NCI-H774 (cell line): ENCODE measurements at regions not wholly inside any gene's neighbourhood (a gene's known extent, or its start where the extent isn't known, plus 50 kb on each side); places are given as distances from the start of the nearest gene placed in this dataset.

Experiments
- DNase-seq: peaks from one replicate; lab custom pipeline; 2025; lab: John Stamatoyannopoulos, UW

DNA sequence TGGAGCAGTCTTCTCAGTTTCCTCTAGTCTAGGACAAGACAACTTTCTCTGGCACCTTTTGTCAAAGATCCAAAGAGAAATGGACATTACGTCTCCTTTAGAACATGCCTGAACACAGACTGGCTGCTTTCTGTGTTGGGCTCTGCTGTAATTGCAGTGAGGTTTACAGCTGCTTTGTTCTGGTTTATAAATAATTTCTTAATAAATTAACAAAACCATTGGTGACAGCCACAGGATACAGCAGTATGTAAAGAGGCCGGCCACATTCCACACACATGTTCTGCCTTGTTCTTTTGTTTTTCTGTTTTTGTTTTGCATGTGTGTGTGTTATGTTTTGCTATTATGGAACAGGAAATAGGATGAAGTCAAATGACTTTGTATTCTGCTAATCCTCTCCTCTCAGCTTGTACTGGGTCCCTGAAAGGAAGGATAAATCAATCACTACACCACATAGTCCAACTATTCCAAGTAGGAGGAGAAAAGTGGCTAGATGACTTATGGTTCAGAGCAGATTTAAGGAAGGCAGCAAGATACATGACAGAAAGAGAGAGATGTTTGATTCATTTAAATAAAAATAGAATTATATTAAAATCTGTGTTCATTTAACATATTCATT lies 161.5 kb upstream of the ESRRG start:
- no peak for DNase-seq

GRCh38 chr1:216883518-216883917 lies 160.3 kb upstream of the ESRRG start:
- no peak for DNase-seq

GRCh38 chr1:216881695-216882094 lies 158.5 kb upstream of the ESRRG start:
- no peak for DNase-seq

DNA sequence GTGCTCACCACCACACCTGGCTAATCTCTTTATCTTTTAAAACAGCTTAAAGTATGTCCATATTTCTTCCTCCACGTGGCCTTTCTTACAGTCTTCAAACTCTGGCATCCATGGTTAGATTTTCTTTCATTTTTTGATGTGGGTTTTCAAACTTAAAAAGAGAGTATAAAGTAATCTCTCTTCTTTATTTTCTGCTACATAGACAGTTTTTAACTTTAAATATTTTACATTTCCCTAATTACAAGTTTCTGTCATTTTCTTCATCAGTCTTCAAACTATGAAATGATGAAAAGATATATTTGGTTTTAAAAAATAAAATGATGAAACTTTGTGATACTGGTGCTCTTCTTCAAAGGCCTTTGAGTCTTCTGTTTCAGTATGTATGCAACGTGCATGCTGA lies 143.5 kb upstream of the ESRRG start:
- DNase-seq, result no peak

DNA sequence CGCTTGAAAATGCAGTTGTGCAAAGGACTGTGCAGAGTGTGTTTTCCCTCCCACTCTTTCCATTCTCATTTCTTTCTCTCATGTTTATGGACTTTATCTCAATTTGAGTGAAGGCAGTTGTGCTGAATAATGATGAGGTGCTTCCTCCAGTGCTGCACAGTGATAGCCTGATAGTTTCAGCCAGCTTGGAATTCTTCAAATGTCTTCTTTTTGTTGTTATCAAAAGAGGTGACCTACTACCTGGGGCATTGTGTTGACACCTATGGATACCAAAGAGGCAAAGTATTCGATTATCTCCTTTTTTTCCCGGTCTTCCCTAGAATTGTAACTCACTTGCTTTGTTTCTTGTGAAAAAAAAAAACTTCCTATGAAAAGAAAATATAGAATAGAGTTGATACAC lies 132.6 kb upstream of the ESRRG start:
- no peak for DNase-seq

GRCh38 chr1:216854836-216855484 lies 131.7 kb upstream of the ESRRG start:
- no peak for DNase-seq

DNA sequence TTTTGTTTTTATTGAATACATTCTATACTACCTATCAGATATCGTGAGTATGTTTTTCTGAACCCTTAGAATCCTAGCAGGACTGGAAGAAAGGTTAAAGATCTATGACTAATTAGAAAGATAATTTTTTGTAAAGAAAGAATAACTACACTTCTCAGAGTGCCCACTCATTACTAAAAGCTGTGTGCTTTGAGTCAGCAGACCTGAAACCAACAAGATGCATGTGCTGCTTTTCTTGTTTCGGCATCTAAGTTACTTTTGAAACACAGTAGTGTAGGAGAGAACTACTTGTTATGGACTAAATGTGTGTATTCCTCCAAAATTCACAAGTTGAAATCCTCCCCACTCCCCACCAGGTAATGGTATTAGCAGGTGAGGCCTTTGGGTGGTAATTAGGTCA lies 127.8 kb upstream of the ESRRG start:
- no peak for DNase-seq

DNA sequence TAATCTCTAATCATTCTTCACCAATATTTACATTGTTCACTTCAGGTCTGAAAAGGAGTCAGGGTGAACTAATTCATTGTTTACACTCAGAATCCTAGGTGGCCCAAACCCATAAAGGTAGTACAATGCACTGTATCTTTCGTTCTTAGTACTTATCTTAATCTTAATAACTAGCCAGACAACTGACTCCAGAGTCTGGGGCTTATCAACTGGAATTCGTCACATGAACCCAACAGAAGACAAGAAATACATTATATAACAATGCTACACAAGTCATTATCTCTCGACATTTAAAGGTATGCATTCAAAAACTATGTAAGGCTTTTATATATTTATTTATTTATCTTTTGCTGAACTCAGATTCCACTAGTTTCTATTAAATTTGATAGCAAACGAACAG lies 125.9 kb upstream of the ESRRG start:
- DNase-seq, result no peak

DNA sequence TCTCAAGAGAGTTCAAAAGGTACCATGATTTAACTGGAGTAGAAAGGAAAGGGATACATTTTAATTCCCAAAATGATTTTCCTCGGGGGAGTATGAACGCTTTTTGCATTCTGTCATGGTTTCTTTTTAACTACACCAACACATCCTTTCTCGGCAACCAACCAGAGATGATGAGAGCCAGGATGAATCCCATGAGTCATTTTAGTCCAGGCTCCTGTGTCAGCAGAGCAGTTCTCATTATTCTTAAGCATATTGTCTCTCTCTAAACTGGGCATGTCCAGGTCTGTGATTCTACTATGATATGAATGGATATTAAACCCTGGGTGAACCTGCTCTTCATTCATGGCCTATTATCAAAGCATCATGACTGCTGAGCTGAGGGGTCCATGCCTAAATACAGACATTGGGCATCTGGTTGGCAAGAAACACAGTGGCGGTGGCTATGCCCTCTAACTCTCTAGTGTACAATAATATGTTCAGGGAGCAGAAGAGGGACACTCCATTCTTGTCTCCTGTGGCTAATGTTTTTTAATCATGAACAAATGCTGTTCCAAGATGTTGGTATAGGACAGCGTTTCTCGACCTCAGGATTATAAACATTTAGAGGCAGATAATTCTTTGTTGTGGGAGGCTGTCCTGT lies 124.3 kb upstream of the ESRRG start:
- no peak for DNase-seq

DNA sequence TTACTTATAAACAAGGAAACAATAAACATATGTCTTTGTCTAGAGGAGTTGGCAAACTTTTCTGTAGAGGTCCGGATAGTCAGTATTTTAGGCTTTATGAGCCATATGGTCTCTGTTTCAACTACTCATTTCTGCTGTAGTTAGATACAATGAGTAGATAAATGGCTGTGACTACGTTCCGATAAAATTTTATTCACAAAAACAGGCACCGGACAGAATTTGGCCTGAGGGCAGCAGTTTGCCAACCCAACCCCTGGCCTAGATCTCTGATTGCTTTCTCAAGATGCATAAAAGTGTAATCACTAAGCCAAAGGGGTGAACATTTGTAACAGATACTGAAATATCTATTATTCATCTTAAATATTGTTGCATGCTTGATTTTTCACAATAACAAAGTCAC lies 123.1 kb upstream of the ESRRG start:
- no peak for DNase-seq

DNA sequence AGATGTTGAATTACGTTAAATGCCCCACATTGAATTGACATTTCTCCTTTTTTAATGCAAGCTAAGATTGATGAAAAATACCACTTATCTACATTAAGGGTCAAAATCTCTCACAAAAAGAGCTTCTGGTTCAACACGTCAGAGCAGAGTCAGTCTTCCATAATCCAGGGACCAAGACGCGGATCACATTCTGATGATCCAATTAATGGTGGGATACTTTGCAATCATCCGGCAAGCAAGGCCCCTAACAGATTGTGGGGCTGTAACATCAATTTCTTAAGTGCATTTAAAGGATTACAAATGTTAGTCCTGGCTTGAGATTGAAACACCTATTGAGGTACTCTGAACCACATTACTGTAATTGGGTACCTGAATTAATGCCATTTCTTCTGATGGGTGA lies 120.2 kb upstream of the ESRRG start:
- no peak for DNase-seq

GRCh38 chr1:216841165-216841564 lies 117.9 kb upstream of the ESRRG start:
- no peak for DNase-seq

GRCh38 chr1:216836316-216836715 lies 113.1 kb upstream of the ESRRG start:
- no peak for DNase-seq

DNA sequence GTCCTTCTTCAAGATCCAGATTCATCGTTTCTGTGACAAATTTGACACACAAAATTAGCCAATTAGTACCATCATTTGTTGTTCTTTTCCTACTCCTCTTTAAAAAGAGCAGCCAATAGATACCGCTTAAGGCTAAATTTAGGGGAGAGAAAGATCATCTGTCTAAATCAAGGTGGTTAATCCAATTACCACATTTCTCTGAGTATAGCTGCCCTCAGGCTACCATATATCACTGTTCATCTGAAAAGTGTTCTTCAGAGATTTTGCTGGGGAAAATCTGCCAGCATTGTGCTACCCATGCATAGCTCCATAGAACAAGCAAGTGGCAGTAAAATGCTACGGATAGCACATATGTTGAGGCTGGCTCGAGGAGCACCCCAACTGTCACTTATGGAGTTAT lies 110.3 kb upstream of the ESRRG start:
- no peak for DNase-seq

DNA sequence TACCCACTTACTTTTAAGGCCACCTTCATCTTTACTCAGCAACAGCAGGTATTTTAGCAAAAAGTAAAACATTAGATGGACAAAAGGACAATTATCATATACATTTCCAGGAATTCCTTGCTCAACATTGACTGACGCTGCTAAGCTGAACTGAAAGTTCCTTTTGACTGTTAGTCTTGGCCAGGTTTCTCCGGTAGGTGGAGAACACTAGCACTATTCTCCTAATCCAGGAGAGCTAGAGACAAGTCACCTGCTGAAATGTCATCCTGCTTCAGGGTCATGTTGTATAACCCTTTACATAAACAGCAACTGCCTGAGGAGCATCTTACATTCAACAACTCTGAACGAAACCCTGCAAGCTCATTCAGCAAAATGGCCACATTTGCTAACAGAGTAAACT lies 109.0 kb upstream of the ESRRG start:
- DNase-seq, result no peak

DNA sequence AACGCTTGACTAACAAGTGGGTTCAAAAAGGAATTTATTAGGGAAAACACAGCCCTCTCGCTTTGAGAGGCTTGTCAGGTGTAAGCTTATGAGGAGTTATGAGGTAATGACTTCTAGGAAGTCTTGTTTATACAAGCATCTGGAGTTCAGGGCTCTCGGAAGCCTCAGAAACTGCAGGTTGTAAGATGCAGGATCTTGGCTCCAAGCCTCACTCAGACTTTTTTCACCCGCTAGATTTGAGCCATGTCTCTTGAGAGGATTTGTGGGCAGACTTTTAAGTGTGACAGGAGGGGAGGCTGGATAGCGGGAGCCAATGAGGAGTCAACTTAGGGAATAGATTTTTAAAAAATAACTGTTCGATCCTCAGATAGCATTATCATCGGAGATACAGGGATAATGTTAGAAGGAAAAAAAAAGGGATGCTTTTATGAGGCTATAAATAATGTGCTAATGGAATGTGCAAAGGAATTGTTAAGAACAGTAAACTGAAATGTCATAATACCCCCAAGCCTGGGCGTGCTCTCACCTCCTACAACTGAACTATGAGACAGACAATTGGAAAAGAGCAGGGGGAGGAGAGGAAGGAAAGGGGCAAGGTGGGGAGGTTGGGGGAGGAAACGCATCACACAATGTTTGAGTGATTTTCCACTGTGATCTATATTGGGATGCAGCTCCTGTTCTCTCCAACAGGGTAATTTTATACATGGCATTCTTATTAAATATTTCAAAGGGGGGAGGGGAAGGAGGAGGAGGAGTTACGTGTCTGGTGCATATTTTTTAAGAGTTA lies 107.4 kb upstream of the ESRRG start:
- DNase-seq, result no peak

DNA sequence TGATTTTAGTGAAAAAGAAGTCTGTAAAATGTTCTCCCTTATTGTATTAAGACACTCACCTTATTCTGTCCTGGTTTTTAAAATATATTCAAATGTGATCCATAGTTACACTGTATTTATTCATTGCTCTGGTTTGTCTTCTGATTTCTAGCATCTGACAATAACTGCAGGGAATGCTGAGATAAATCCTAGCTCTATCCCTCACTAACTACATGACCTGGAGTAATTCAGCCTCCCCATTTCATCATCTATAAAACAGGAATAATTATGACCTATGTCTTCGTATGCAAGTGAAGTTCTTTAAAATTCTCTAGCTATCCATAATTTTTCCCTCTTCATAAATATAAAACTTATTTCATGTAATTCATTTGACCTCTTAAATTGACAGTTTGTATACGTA lies 104.0 kb upstream of the ESRRG start:
- no peak for DNase-seq

DNA sequence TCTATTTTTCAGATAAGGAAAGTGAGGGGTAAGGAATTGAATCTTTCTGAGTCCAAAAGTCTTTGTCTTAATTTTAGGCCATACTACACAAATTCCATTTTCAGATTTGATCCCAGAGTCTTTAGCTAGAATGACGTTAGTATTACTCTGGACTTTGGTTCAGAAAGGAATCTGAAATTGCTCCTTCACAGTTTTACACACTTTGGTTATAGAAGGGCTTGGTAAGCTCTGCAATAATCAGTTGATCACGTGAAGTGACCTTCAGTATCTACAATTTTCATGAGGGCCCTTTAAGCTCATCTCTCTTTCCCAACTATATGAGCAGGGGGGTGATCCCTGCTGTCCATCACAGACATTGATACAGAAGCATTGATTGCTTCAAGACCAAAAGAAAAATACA lies 103.4 kb upstream of the ESRRG start:
- DNase-seq, result no peak

- no peak for DNase-seq
Observed at GRCh38 chr1:216826214-216826613, 103.0 kb upstream of the ESRRG start.

DNA sequence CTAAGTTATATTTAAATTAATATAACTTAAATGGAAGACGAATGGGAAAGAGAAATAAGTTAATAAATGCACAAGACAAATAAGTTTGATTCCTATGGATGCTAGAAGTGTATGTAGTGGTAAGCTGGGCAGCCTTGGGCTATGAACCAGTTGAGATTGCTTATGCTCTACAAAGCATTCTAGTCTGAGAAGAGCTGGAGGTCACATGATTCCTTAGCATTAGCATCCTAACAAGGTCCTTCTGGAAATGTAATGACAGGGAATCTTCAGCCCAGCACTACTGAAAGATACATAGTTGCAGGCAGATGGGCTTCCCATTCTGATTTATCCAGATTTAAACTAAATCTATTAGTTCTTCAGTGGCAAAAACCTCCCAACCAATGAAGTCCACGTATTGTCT lies 102.3 kb upstream of the ESRRG start:
- no peak for DNase-seq

GRCh38 chr1:216824511-216824910 lies 101.3 kb upstream of the ESRRG start:
- no peak for DNase-seq

GRCh38 chr1:216823731-216824130 lies 100.5 kb upstream of the ESRRG start:
- no peak for DNase-seq

DNA sequence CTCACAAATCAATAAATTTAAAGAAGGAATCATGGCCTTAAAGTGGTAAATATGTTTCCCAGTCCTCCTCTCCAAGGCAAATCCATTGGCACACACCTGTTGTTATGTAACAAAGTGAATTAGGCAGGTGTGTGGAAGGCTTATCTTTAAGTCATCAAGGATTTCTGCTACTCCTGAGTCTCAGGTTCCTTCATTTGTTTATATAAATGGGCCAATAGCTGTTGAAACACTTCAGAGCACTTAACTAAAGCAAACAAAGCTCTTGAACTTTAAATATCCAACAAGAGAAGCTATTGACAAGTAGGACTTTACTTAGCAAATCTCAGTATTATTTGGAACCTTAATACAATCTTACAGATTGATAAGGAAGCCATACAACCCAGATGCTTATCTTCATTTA lies 99.3 kb upstream of the ESRRG start:
- DNase-seq, result peak; percentile 76
